ENCODE measurements at regions not wholly inside any gene's neighbourhood (a gene's known extent, or its start where the extent isn't known, plus 50 kb on each side); places are given as distances from the start of the nearest gene placed in this dataset.

DNA sequence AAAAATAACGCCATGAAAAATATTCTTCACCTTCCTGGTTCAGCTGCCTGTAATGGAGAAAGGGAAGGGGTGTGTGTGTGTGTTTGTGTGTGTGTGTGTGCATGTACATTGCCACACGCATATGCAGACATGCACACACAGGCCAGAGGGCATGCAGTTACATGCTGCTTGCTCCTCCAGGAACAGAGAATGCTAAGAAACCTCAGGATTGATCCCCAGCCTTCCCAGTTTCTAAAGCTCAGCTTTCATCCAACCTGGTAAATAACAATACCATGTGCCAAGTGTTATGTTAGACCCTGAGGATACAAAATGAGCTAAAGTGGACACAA lies 241.7 kb downstream of the SPTSSA start:
- TF ChIP-seq, protein P1, sequence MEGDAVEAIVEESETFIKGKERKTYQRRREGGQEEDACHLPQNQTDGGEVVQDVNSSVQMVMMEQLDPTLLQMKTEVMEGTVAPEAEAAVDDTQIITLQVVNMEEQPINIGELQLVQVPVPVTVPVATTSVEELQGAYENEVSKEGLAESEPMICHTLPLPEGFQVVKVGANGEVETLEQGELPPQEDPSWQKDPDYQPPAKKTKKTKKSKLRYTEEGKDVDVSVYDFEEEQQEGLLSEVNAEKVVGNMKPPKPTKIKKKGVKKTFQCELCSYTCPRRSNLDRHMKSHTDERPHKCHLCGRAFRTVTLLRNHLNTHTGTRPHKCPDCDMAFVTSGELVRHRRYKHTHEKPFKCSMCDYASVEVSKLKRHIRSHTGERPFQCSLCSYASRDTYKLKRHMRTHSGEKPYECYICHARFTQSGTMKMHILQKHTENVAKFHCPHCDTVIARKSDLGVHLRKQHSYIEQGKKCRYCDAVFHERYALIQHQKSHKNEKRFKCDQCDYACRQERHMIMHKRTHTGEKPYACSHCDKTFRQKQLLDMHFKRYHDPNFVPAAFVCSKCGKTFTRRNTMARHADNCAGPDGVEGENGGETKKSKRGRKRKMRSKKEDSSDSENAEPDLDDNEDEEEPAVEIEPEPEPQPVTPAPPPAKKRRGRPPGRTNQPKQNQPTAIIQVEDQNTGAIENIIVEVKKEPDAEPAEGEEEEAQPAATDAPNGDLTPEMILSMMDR (conservative IDR thresholded peaks at IDR 0.05 in 1 of 2, IDR thresholded peaks at IDR 0.05 in 1 of 2; ENCODE audit: low read depth in 1 of 2, low read length in 2 of 2), result no peak
- TF ChIP-seq EZH2 (IDR thresholded peaks at IDR 0.05; ENCODE audit: low read length, missing control alignments), result no peak
